GM12891 (cell line): ENCODE measurements at regions not wholly inside any gene's neighbourhood (a gene's known extent, or its start where the extent isn't known, plus 50 kb on each side); places are given as distances from the start of the nearest gene placed in this dataset.
"Not testable (repeated sequence)": the region's sequence is repeated elsewhere in the genome, so short reads cannot be mapped to it uniquely, and the experiment has no call there.

Experiments used
- DNase-seq: peaks from one replicate; pipeline ENCODE4 v3.0.0; 2011; ENCODE audit warnings: low spot score; ENCODE audit not compliant: insufficient read length
- FAIRE-seq: peaks from 2 replicates; lab custom pipeline; 2011; peaks lifted over from hg19 to GRCh38; lab: Jason Lieb, UNC
- PAX5 ChIP-seq: IDR thresholded peaks from 2 replicates; pipeline ENCODE4 v1.6.1; 2011; ENCODE audit warnings: low read length, moderate library complexity, mild to moderate bottlenecking; ENCODE audit not compliant: insufficient read depth, severe bottlenecking
- POLR2A ChIP-seq: IDR thresholded peaks from 2 replicates; pipeline ENCODE4 v1.6.1; 2011; ENCODE audit warnings: low read depth, low read length, control low read depth
- POLR2AphosphoS5 ChIP-seq: IDR thresholded peaks from 2 replicates; pipeline ENCODE4 v1.6.1; 2011; ENCODE audit warnings: low read depth, low read length, control low read depth
- POU2F2 ChIP-seq: IDR thresholded peaks from 2 replicates; pipeline ENCODE4 v1.6.1; 2011; ENCODE audit warnings: low read depth, mild to moderate bottlenecking, control low read depth, low read length, moderate library complexity
- SPI1 ChIP-seq: IDR thresholded peaks from 2 replicates; pipeline ENCODE4 v1.6.1; 2011; ENCODE audit warnings: low read depth, low read length, control low read depth
- TAF1 ChIP-seq: IDR thresholded peaks from 2 replicates; pipeline ENCODE4 v1.6.1; 2011; ENCODE audit warnings: low read depth, low read length, control low read depth

DNA sequence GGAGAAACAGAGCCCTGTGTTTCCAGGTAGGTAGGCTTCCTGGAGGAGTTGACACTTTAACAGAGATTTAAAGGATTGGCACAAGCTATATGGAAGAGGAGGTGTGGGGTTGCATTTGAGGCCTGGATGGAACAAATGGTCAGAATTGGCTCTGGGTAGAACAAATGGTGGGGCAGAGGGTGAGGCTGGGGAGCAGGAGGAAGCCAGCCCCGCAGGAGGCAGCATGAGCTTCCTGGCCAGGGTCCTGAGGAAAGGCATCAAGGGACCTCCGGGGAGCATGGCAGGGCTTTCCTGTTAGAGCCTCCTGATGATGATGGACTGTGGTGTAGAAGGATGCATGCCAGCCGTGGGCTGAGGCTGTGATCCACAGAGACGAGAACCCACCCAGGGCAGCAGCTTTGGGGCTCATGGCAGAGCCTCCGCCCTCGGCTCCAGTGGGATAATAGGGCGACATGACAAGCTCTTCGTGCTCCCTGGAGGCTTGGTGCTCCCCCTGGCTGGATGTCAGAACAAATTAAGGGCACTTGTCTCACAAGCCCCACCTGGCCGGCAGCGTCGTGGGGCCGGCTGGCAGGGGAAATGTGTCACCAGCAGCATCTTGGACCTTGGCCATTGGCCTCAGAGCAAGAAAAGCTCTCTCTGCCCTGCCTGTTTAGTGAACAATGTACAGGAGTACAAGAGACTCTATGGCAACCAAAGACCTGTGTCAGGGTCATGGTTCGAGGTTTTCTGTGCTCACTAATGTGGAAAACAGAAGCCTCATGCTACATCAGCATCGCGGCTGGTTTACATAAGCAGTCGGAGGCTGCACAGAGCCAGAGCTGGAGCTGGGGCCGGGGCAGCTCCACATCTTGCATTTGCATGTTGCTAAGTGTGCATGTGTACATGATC is 153.5 kb downstream of the MYCN start:
- TF ChIP-seq POLR2A = no peak
- TF ChIP-seq POLR2AphosphoS5 = no peak
- TF ChIP-seq TAF1 = no peak
- no peak for FAIRE-seq
- DNase-seq = no peak

- TF ChIP-seq POLR2AphosphoS5 = no peak
- no peak for TF ChIP-seq PAX5
- no peak for TF ChIP-seq POU2F2
- no peak for DNase-seq
- FAIRE-seq = no peak
Measured at GRCh38 chr2:16092861-16093638, 152.7 kb downstream of the MYCN start.

DNA sequence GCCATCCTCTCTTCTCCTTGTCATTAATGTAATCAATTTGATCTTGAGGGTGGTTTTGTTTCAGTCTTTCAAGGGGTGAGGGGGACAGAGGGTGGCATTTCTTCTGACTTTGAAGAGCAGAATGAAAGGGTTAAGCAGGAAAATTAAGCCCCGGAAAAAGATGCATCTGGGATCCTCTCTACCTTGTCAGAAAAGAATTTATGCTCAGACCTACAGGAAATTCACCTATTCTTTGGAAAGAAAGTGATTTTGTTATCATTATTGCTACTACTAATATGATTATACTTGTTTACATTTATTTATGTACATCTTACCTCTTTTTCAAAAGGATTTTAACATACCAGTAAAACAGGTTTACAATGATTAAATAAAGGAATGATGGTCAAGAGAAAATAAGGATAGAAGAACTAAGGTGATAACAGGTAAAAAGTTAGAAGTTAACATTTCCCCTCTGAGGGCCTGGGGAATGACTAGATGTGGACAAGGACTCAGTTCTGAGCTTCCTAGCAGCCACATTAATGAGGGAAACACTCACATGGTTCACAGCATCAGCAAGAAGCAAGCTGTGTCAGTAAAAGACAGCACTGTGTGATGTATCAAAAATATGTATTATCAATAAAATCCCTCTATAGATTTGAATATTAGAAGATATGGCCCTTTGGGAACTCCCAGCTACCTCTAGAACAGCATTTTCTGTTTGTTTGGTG is 151.4 kb downstream of the MYCN start:
- no peak for FAIRE-seq

DNA sequence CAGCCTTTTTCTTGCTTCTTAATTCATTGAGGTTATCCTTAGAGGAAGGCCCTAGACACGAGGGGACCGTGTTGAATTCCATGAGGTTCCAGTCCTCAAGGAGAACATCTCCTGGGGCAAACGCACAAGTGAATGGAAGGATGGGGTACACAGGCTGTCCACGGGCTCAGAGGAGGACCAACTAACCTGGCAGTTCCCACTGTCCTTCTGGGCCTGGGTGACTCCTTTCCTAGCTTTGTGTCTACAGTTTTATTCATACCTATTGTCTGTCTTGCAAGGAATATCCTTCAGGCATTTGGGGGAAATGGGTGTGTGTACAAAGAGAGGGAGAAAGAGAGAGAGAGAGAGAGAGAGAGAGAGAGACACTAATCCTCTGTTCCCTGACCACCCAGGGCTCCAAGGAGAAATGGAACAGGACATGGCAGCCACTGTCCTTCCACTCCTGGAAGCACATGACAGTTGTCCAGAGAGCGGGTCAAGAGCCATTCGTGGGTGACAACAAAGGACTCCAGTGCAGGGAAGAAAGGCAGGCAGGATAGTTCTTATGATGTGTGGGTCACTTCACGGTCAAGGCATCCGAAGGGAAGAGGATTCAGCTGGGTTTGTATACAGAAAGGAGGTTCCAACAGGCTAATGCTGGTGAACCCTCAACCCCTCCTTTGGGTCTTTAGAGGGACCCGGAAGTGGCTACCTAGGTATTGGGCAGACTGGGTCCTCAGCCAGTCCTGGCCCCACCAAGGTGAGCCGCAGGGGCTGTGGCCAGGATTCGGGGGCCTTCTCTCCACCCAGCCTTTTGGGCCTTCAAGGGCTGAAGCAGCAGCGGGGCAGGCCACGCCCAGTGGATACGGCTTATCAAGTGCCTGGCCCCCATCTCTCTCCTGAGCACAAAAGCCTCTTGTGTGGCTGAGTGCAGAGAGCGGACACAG is 150.6 kb downstream of the MYCN start:
- TF ChIP-seq TAF1 (no peak), PAX5 (no peak), POU2F2 (no peak), POLR2AphosphoS5 (no peak), POLR2A (no peak), SPI1 (no peak)
- DNase-seq (no peak), FAIRE-seq (no peak)

More for the DNA sequence above, 151.4 kb downstream of the MYCN start:
- DNase-seq = no peak
- TF ChIP-seq POU2F2 = no peak
- TF ChIP-seq SPI1 = no peak
- no peak for TF ChIP-seq TAF1
- TF ChIP-seq PAX5 = no peak
- no peak for TF ChIP-seq POLR2A
- TF ChIP-seq POLR2AphosphoS5 = no peak

DNA sequence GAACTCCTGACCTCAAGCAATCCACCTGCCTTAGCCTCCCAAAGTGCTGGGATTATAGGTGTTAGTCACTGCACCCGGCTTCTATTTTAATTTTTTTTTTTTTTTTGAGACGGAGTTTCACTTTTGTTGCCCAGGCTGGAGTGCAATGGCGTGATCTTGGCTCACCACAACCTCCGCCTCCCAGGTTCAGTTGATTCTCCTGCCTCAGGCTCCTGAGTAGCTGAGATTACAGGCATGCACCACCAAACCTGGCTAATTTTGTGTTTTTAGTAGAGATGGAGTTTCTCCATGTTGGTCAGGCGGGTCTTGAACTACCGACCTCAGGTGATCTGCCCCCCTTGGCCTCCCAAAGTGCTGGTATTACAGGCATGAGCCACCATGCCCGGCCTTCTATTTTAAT is 149.1 kb downstream of the MYCN start:
- FAIRE-seq, DNase-seq: not testable (repeated sequence)

DNA sequence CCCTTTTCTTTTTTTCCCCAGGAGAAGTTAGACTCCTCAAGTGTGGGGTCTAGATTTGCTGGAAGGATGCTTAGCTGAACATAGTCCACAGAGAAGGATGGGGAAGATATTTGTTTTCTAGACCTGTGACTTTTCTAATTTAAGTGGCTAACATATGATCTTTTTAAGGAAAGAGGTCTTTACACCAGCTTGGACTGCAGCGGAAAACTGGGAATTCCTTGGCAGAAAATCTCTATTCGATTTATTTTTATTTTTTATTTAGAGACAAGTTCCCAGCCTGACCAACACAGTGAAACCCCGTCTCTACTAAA is 148.4 kb downstream of the MYCN start:
- TF ChIP-seq TAF1 (no peak), POU2F2 (no peak), POLR2AphosphoS5 (no peak), SPI1 (no peak), POLR2A (no peak), PAX5 (no peak)
- no peak for FAIRE-seq
- no peak for DNase-seq

- no peak for FAIRE-seq
- TF ChIP-seq POLR2AphosphoS5 (no peak), SPI1 (no peak), TAF1 (no peak), POU2F2 (no peak), POLR2A (no peak), PAX5 (no peak)
- no peak for DNase-seq
Measured at GRCh38 chr2:16088035-16088801, 147.9 kb downstream of the MYCN start.

- FAIRE-seq, DNase-seq: not testable (repeated sequence)
Measured at GRCh38 chr2:16086136-16086535, 145.8 kb downstream of the MYCN start.

GRCh38 chr2:16085073-16085472 is 144.7 kb downstream of the MYCN start:
- FAIRE-seq = no peak
- no peak for TF ChIP-seq POLR2AphosphoS5
- TF ChIP-seq SPI1 = no peak
- no peak for TF ChIP-seq TAF1
- TF ChIP-seq PAX5 = no peak
- no peak for TF ChIP-seq POLR2A
- no peak for TF ChIP-seq POU2F2
- no peak for DNase-seq

GRCh38 chr2:16084274-16084673 is 143.9 kb downstream of the MYCN start:
- no peak for DNase-seq
- TF ChIP-seq POLR2A (no peak), SPI1 (no peak), POU2F2 (no peak), TAF1 (no peak), POLR2AphosphoS5 (no peak), PAX5 (no peak)
- FAIRE-seq = no peak
